Esophagus (tissue), 2 donors: ENCODE measurements at regions not wholly inside any gene's neighbourhood (a gene's known extent, or its start where the extent isn't known, plus 50 kb on each side); places are given as distances from the start of the nearest gene placed in this dataset.
"Not testable (repeated sequence)": the region's sequence is repeated elsewhere in the genome, so short reads cannot be mapped to it uniquely, and the experiment has no call there.

ENCODE experiments used
- H3K27ac ChIP-seq, 2 donors: one replicate each; pipeline ENCODE4 v1.5.1; 2013; ENCODE audit warnings: low read depth in 2 of 2, mild to moderate bottlenecking in 2 of 2, inconsistent platforms in 1 of 2, low read length in 1 of 2, moderate library complexity in 1 of 2
- H3K27me3 ChIP-seq, 2 donors: one replicate each; pipeline ENCODE4 v1.6.1; 2013; ENCODE audit warnings: low read length in 2 of 2, control low read depth in 1 of 2, mild to moderate bottlenecking in 1 of 2; ENCODE audit not compliant: insufficient read depth in 2 of 2, control insufficient read depth in 1 of 2
- H3K36me3 ChIP-seq, 2 donors: one replicate each; pipeline ENCODE4 v1.6.1; 2013; ENCODE audit warnings: low read length in 1 of 2; ENCODE audit not compliant: control insufficient read depth in 2 of 2, insufficient read depth in 2 of 2
- H3K4me1 ChIP-seq, 2 donors: one replicate each; pipeline ENCODE4 v1.6.1; 2013; ENCODE audit warnings: low read length in 1 of 2; ENCODE audit not compliant: control insufficient read depth in 2 of 2, insufficient read depth in 2 of 2
- H3K4me3 ChIP-seq, 2 donors: one replicate each; pipeline ENCODE4 v1.5.1; 2013; ENCODE audit warnings: low read length in 2 of 2, mild to moderate bottlenecking in 2 of 2, low read depth in 1 of 2, moderate library complexity in 1 of 2
- H3K9me3 ChIP-seq, 2 donors: one replicate each; pipeline ENCODE4 v1.6.1; 2013; ENCODE audit warnings: mild to moderate bottlenecking in 2 of 2, low read depth in 1 of 2, low read length in 1 of 2, moderate library complexity in 1 of 2; ENCODE audit not compliant: control insufficient read depth in 2 of 2, insufficient read depth in 1 of 2
- WGBS, 2 donors: extraction: QIAGEN DNeasy Blood & Tissue Kit; methylation state at CpG; one replicate each; pipeline ENCODE4 v1.1.7; 2013; 5-methylcytosine and 5-hydroxymethylcytosine counted together
- donor health status: healthy with polysubstance abuse.
- donor health status: Bipolar disorder and iron deficiency.

DNA sequence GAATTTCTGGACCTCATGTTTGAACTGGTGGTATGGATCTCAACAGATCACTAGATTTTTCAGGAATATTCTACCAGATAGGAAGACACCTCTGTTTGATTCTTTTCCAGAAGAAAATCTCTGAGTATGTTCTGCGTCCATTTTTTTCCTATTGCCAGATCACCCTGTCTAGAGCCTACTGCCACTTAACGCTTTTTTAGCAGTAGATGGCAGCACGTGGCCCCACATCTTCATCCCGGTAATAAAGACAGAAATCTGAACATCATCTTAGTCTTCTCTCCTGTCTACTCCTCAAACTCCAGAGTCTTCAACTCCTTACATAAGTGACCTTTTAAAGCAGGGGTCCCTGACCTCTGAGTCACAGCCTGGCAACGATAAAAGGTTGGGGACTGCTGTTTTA lies 184.7 kb downstream of the TMA16 start:
- Histone ChIP-seq H3K4me3 (no peak overlapping the region), H3K36me3 (no peaks in the 10 kb centered on the region), H3K27ac (no peak overlapping the region), H3K27me3 (no peaks in the 10 kb centered on the region), H3K4me1 (no peaks in the 10 kb centered on the region), H3K9me3 (no peaks in the 10 kb centered on the region)
- 59 to 65% methylated on average over 5 of the region's 5 CpGs for WGBS, 2 donors

DNA sequence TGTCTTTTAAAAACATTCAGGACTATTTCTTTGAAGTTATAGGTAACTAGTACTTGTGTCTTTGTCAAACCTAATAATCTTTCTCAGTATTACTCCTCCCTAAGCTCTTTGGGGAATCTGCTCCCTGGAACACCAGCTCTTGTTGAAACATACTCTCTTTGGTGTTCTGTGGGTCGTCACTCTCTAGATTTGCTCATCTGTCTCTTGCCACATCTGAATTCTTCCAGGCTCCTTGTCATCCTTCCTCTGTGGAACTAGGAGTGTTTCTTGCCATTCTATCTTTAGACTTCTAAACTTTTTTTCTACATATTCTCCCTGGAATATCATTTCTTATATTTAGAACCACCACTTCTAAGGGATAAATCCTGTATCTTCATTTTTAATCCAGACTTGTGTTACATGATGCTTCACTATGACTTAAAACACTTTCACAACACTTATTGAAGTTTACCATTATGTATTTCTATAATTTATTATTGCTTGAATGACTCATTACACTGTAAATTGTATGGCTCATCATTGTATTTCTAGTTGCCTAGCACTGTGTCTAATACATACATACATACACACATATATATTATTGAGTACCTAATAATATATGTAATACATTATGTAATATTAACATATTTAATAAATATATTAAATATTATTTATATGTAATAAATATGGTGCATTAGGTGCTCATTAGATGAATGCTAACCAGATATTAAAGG lies 186.1 kb downstream of the TMA16 start:
- no peaks in the 10 kb centered on the region for H3K9me3 ChIP-seq
- H3K36me3 ChIP-seq, result no peaks in the 10 kb centered on the region
- no peaks in the 10 kb centered on the region for H3K4me1 ChIP-seq
- no peak overlapping the region for H3K27ac ChIP-seq
- H3K4me3 ChIP-seq, result no peak overlapping the region
- WGBS, 2 donors, result 38 to 39% methylated on average over 1 of the region's 1 CpG
- H3K27me3 ChIP-seq, result no peaks in the 10 kb centered on the region

DNA sequence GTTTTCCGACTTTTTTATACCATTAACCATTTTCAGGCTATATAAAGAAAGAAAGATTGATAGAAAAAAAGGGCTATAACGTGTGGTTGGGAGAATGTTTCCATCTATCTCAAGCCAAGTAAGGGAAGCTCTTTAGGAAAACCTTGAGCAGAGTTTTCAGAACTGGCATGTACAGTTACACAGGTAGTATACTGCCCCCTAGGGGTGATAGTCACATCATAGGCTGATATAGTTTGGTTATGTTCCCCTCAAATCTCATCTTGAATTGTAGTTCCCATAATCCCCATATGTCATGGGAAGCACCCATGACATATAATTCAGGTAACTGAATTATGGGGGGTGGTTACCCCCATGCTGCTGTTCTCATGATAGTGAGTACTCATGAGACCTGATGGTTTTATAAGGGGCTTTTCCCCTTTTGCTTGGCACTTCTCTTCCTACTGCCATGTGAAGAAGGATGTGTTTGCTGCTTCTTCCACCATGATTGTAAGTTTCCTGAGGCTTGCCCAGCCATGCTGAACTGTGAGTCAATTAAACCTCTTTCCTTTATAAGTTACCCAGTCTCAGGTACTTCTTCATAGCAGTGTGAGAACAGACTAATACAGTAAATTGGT lies 186.8 kb downstream of the TMA16 start:
- no peaks in the 10 kb centered on the region for H3K9me3 ChIP-seq
- 23 to 25% methylated on average over 2 of the region's 2 CpGs for WGBS, 2 donors
- H3K27me3 ChIP-seq, result no peaks in the 10 kb centered on the region
- H3K4me1 ChIP-seq, result no peaks in the 10 kb centered on the region
- H3K27ac ChIP-seq, result no peak overlapping the region
- H3K36me3 ChIP-seq, result no peaks in the 10 kb centered on the region
- no peak overlapping the region for H3K4me3 ChIP-seq

DNA sequence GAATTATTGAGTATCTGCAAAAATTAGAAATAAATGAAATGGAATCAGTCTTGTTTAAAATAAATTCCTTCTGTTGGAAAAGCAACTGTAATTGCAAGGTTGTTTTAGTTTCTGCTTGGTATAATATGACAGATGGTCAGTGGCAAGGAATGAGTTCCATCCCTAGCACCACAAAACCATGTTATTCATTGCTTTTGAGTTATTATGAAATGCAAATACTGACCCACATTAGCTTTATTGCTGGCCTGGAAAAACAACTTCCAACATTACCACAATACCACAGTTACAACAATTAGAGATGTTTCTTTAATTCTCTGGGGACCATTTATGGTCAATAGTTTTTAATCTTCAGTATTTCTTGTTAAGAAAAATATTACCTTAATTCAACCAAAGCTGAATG lies 194.4 kb downstream of the TMA16 start:
- Histone ChIP-seq H3K9me3 (no peaks in the 10 kb centered on the region), H3K36me3 (no peaks in the 10 kb centered on the region), H3K4me3 (no peak overlapping the region), H3K27ac (no peak overlapping the region), H3K4me1 (no peaks in the 10 kb centered on the region), H3K27me3 (no peaks in the 10 kb centered on the region)

DNA sequence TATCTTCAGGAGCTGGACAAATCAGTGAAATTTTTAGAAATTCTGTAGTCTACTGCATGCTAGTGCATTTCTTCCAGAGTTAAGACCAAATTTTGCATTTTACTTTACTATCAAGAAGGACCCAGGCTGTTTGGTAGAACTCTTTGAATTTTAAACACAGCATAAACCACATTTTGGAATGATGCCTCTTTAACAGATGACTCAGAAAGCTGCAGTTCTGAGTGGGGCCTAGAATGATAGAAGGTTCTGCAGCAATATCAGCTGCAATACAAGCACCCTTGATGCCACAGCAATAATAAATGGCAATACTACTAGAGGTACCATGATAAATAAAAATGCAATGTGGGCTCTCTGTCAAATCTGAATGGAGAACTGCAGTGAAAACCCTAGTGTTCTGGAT lies 198.7 kb downstream of the TMA16 start:
- Histone ChIP-seq H3K9me3 (peaks cover 0 to 4% of the 10 kb centered on the region in 2 donors), H3K36me3 (no peaks in the 10 kb centered on the region), H3K27ac (no peak overlapping the region), H3K27me3 (no peaks in the 10 kb centered on the region), H3K4me1 (no peaks in the 10 kb centered on the region), H3K4me3 (no peak overlapping the region)

DNA sequence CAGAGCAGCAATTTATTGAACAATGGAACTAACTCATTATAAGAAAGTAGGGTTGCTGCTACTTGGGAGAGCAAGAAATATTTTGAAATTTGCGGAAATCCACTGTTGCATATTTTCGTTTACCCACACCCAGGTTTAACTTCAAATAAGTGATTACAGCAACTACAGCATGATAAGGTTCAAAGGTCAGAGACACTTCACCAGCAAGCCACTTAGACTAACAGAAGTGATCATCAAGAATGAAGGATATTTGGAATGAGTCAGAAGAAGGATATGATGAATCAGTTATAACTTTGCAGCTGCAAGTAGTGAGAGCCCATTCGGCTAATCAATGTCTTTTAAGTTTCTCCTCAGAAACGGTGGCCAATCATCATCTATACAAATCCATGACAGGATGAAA lies 199.3 kb downstream of the TMA16 start:
- H3K27me3 ChIP-seq, result no peaks in the 10 kb centered on the region
- H3K36me3 ChIP-seq, result no peaks in the 10 kb centered on the region
- H3K27ac ChIP-seq, result no peak overlapping the region
- 78 to 81% methylated on average over 4 of the region's 4 CpGs for WGBS, 2 donors
- H3K4me3 ChIP-seq, result no peak overlapping the region
- H3K9me3 ChIP-seq, result peaks cover 0 to 4% of the 10 kb centered on the region in 2 donors
- H3K4me1 ChIP-seq, result no peaks in the 10 kb centered on the region

DNA sequence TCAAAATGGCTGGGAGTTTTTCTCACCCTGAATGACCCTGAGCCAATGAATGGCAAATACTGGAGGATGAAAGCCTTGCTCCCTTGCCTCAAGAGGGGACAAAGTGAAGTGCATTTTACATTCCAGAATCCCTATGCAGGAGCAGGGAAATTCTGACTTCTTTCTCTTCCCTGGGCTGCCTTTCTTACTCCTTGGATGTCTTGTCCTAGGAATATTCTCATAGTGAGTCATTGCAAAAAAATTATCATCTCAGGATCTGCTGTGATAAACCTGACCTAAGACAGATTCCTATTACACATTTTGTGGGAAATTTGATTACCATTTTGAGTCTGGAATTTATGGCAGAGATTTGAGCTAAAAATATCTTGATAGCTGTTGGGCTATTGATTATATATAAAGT lies 199.9 kb downstream of the TMA16 start:
- H3K4me1 ChIP-seq, result no peaks in the 10 kb centered on the region
- no peaks in the 10 kb centered on the region for H3K36me3 ChIP-seq
- no peak overlapping the region for H3K27ac ChIP-seq
- no peaks in the 10 kb centered on the region for H3K27me3 ChIP-seq
- peaks cover 0 to 4% of the 10 kb centered on the region in 2 donors for H3K9me3 ChIP-seq
- no peak overlapping the region for H3K4me3 ChIP-seq

DNA sequence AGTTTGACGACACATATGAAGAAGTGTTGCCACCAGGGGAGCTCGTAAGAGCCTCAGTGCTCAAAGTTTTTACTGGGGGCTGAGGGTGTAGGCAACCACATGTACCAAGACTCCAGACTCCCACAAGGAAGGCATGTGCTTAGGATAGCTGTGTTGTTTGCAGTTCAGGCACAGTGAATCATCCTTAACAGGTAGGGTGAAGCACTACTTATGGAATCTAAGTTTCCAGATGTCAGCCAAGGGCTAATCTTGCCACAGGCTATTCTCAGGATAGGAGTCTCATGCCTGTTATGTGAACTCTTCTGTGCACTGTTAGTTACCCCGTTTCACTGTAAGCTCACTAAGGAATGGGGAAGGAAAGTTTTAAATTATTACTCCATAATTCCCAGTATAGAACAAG lies 202.6 kb downstream of the TMA16 start:
- no peak overlapping the region for H3K4me3 ChIP-seq
- H3K27me3 ChIP-seq, result no peaks in the 10 kb centered on the region
- 64 to 68% methylated on average over 3 of the region's 3 CpGs for WGBS, 2 donors
- no peaks in the 10 kb centered on the region for H3K4me1 ChIP-seq
- H3K36me3 ChIP-seq, result no peaks in the 10 kb centered on the region
- H3K27ac ChIP-seq, result no peak overlapping the region
- peaks cover 0 to 4% of the 10 kb centered on the region in 2 donors for H3K9me3 ChIP-seq

DNA sequence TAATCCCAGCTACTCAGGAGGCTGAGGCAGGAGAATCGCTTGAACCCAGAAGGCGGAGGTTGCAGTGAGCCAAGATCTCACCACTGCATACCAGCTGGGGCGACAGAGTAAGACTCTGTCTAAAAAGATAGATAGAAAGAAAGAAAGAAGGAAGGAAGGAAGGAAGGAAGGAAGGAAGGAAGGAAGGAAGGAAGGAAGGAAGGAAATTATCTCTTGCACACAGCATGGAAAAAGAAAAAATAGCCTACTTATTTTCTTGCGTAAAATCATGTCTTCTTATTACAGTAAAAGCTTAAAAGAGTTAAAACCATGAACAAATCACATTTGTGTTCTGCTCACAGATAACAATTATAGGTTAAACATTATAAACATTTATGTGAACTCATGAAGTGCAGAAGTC lies 205.9 kb downstream of the TMA16 start:
- WGBS, 2 donors, result 92 to 96% methylated on average over 4 of the region's 4 CpGs
- H3K27ac ChIP-seq, H3K27me3 ChIP-seq, H3K4me1 ChIP-seq, H3K4me3 ChIP-seq, H3K36me3 ChIP-seq, H3K9me3 ChIP-seq: not testable (repeated sequence)

DNA sequence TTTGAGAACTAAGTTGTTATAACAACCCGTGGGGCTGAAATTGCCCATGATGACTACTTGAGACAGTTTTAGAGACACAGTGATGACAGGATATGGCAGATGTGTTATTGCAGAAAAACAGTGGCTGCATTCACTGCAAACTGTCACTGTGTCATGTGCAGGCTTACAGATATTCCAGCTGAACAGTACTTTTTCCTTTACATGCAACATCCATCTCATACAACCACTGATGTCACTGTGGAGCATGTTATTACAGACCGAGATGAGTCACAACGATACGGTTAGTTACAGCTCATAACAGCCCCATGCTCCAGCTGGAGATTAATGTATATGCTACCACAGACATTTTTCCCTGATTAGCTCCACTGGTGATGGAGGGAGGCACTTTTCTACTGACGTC lies 207.4 kb downstream of the TMA16 start:
- Histone ChIP-seq H3K27ac (no peak overlapping the region), H3K4me1 (no peaks in the 10 kb centered on the region), H3K4me3 (no peak overlapping the region), H3K27me3 (no peaks in the 10 kb centered on the region), H3K36me3 (no peaks in the 10 kb centered on the region), H3K9me3 (peaks cover 0 to 3% of the 10 kb centered on the region in 2 donors)
- 57 to 61% methylated on average over 5 of the region's 5 CpGs for WGBS, 2 donors
